ENCODE measurements at regions not wholly inside any gene's neighbourhood (a gene's known extent, or its start where the extent isn't known, plus 50 kb on each side); places are given as distances from the start of the nearest gene placed in this dataset.

DNA sequence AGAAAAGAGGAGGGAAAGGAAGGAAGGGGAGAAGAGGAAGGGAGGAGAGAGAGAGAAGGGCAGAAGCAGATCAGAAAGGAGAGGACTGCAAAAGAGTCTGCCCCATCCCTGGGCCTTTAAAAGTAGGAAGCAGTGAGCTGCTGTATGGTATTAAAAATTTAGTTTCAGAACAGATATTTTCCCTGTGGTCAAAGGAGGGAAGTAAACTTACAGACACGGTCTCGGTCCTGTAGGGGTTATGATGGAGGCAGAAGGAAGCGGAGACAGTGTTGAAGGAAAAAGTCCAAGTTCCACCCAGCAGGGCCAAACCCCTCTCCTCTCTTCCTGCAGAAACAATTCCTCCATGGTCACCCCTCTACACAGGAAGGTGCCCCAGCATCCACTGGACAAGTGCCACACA is 122.0 kb upstream of the PROK2 start (continued):
- TF ChIP-seq IRF3 (IDR thresholded peaks at IDR 0.05; ENCODE audit: low read depth, low read length): no peak
- TF ChIP-seq FOXM1 (IDR thresholded peaks at IDR 0.05; ENCODE audit: low read depth): no peak
- no peak for TF ChIP-seq PBX3 (IDR thresholded peaks at IDR 0.05)
- no peak for TF ChIP-seq MEF2A (IDR thresholded peaks at IDR 0.05; ENCODE audit: borderline replicate concordance, low read depth)
- TF ChIP-seq YY1 (IDR thresholded peaks at IDR 0.05; ENCODE audit: low read depth): no peak
- no peak for TF ChIP-seq SMC3 (IDR thresholded peaks at IDR 0.05; ENCODE audit: low read depth, low read length)
- TF ChIP-seq NRF1 (IDR thresholded peaks at IDR 0.05; ENCODE audit: low read depth, low read length): no peak
- no peak for TF ChIP-seq FOXJ3 (CRISPR knock-in tag; IDR thresholded peaks at IDR 0.05)

- CTCF ChIA-PET: no interaction called here
- Histone ChIP-seq H3K4me3 (ENCODE audit: low read depth in 2 of 2, low read length in 1 of 2) (no peak overlapping the region), H3K9me3 (no peaks in the 10 kb centered on the region), H3K27ac (ENCODE audit: low read depth in 2 of 2, low read length in 1 of 2) (no peak overlapping the region), H4K20me1 (ENCODE audit: insufficient read depth) (no peaks in the 10 kb centered on the region), H3K9ac (no peak overlapping the region), H3K27me3 (ENCODE audit: insufficient read depth) (no peaks in the 10 kb centered on the region), H2AFZ (ENCODE audit: low read depth) (no peak overlapping the region), H3K4me2 (no peak overlapping the region), H3K79me2 (ENCODE audit: insufficient read depth) (no peaks in the 10 kb centered on the region), H3F3A (replicated peaks; ENCODE audit: insufficient read depth) (no peaks in the 10 kb centered on the region), H3K9me2 (no peaks in the 10 kb centered on the region), H3K36me3 (replicated peaks in 1 of 2; ENCODE audit: control insufficient read depth in 1 of 2, insufficient read depth in 2 of 2, low read length in 1 of 2) (no peaks in the 10 kb centered on the region), H3K4me1 (ENCODE audit: control insufficient read depth in 1 of 2, insufficient read depth in 2 of 2, low read depth in 1 of 2, low read length in 1 of 2) (peaks cover 0 to 16% of the 10 kb centered on the region in 2 experiments; a peak in 1 of 4 replicates)
- no peak for TF ChIP-seq USF1 (IDR thresholded peaks at IDR 0.05; ENCODE audit: borderline replicate concordance, low read depth)
- no peak for TF ChIP-seq NRF1 (IDR thresholded peaks at IDR 0.05; ENCODE audit: low read depth, low read length)
- no peak for TF ChIP-seq FOSL2 (IDR thresholded peaks at IDR 0.05; ENCODE audit: borderline replicate concordance, low read depth)
- no peak for TF ChIP-seq FOXM1 (IDR thresholded peaks at IDR 0.05; ENCODE audit: low read depth)
- no peak for TF ChIP-seq REST (IDR thresholded peaks at IDR 0.05; ENCODE audit: low read depth, low read length)
- no peak for TF ChIP-seq NFIC (IDR thresholded peaks at IDR 0.05; ENCODE audit: borderline replicate concordance)
- no peak for TF ChIP-seq RAD21 (IDR thresholded peaks at IDR 0.05; ENCODE audit: low read length)
- no peak for TF ChIP-seq CTCF (IDR thresholded peaks at IDR 0.05)
- no peak for TF ChIP-seq CHD2 (IDR thresholded peaks at IDR 0.05; ENCODE audit: low read length, partially characterized antibody)
- TF ChIP-seq PBX3 (IDR thresholded peaks at IDR 0.05): no peak
- TF ChIP-seq MXI1 (IDR thresholded peaks at IDR 0.05; ENCODE audit: low read depth, low read length): no peak
- TF ChIP-seq YY1 (IDR thresholded peaks at IDR 0.05; ENCODE audit: low read depth): no peak
- no peak for TF ChIP-seq TEAD4 (IDR thresholded peaks at IDR 0.05; ENCODE audit: borderline replicate concordance, insufficient read depth)
- no peak for TF ChIP-seq ELF1 (IDR thresholded peaks at IDR 0.05)
- TF ChIP-seq GABPA (IDR thresholded peaks at IDR 0.05; ENCODE audit: low read depth): no peak
- TF ChIP-seq RFX5 (IDR thresholded peaks at IDR 0.05; ENCODE audit: low read length): no peak
- POLR2A ChIA-PET: no interaction called here
- WGBS (ENCODE audit: low lambda C conversion rate): 50% methylated on average over 5 of the region's 5 CpGs
- no peak for DNase-seq
Observed at GRCh38 chr3:71905426-71905825, 120.5 kb upstream of the PROK2 start.
